ENCODE measurements at regions not wholly inside any gene's neighbourhood (a gene's known extent, or its start where the extent isn't known, plus 50 kb on each side); places are given as distances from the start of the nearest gene placed in this dataset.

DNA sequence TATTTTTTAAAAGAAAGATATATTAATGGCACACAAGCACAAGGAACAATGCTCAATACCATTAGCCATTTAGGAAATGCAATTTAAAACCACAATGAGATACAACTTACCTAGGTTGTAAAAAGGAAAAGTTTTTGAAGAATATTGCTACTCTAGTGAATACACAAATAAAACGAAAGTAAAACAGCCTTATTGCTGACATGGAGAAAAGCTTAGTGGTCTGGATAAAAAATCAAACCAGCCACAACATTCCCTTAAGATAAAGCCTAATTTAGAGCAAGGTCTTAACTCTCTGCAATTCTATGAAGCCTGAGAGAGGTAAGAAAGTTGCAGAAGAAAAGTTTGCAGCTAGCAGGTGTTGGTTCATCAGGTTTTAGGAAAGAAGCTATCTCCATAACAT is 892.7 kb upstream of the ALCAM start:
- Mint-ChIP-seq H3K9me3 (peaks cover 17% of the 10 kb centered on the region), H3K27me3 (no peaks in the 10 kb centered on the region), H3K36me3 (peaks cover 36% of the 10 kb centered on the region), H3K4me3 (no peak overlapping the region), H3K4me1 (peaks cover 11% of the 10 kb centered on the region), H3K27ac (no peak overlapping the region)
- no peak for ATAC-seq

DNA sequence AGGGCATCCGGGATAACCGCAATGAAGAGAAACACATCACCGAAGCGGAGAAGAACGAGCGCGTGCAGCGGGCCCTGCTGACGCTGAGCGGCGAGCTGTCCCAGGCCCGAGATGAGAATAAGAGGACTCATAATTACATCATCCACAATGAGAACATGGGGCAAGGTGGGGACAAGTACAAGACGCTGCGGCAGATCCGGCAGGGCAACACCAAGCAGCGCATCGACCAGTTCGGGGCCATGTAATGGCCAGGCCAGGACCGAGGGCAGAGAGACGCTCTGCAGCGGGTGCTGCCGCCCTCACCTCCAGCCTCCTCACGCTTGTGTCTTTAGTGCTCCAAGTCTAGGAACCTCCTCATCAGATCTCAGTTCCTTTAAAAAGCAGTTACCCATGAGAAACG is 863.7 kb upstream of the ALCAM start:
- Mint-ChIP-seq H3K27ac (no peak overlapping the region), H3K36me3 (peaks cover 21% of the 10 kb centered on the region), H3K4me3 (no peak overlapping the region), H3K27me3 (no peaks in the 10 kb centered on the region), H3K4me1 (peaks cover 8% of the 10 kb centered on the region), H3K9me3 (peaks cover 10% of the 10 kb centered on the region)
- ATAC-seq, result no peak

DNA sequence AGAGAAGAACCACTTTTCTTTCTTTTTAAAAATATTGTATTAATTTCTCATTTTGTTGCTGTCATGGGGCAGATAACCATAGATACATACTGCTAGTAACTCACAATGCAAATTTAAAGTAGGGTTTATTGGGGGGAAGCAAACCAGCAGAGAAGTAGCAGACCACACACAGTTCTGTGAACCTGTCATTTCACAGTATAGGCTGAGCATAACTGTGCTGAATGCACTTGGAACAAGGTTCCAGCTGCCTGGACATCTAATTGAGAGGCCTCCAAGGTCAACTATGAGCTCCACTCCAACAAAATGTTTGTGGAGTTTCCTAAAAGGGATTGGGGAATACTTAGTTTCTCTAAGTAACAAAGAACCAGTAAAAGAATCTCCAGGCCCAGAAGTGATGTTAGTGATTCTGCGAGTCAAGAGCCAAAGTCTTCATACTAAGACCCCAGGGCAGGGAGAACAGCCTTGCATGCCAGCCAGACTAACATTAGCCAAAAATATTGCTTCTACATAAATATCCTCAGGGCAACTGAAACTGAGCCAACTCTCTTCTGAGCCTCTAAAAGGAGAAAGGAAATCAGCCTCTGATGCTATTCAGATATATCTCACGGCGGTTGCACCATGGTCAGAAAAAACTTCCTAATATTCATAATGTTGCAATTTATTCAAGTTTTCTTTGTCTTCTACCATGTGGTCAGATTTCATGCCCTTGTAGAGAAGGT is 856.4 kb upstream of the ALCAM start:
- Mint-ChIP-seq H3K4me1 (peaks cover 12% of the 10 kb centered on the region), H3K4me3 (no peak overlapping the region), H3K27ac (no peak overlapping the region), H3K27me3 (no peaks in the 10 kb centered on the region), H3K36me3 (peaks cover 12% of the 10 kb centered on the region), H3K9me3 (peaks cover 3% of the 10 kb centered on the region)
- ATAC-seq, result no peak

DNA sequence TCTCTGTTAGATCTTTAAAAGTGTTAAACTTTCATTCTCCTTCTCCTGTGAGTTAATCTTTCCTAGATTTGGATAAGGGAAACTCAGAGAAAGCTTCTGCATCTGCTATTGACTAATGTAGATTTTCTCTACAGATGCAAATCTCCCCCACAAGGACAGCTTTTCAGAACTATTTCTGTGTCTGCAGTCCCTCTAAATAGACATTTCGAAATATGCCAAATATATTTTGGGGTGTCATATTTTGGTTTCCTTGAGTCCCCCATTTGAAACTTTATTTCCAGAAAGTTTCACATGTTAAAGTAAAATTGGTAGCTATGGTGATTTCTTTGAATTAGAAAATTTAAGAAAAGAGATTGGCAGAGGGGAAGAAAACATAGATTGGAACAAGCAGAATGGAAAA is 852.3 kb upstream of the ALCAM start:
- no peak for ATAC-seq
- no peak overlapping the region for H3K4me3 Mint-ChIP-seq
- H3K36me3 Mint-ChIP-seq, result peaks cover 15% of the 10 kb centered on the region
- H3K27me3 Mint-ChIP-seq, result no peaks in the 10 kb centered on the region
- H3K4me1 Mint-ChIP-seq, result peaks cover 25% of the 10 kb centered on the region
- H3K27ac Mint-ChIP-seq, result peak overlapping the region; percentile 13
- peaks cover 3% of the 10 kb centered on the region for H3K9me3 Mint-ChIP-seq

DNA sequence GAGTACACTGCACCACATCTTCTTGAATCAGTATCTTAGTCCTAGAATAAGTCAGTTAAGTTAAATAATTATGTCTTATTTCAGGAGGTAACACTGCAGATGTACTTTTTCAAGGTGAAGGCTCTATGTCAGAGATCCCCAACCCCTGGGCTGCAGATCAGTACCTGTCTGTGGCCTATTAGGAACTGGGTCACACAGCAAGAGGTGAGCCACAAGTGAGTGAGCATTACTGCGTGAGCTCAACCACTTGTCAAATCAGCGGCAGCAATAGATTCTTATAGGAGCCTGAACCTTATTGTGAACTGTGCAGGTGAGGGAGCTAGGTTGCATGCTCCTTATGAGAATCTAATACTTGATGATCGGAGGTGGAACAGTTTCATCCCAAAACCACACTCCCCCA is 851.9 kb upstream of the ALCAM start:
- Mint-ChIP-seq H3K9me3 (peaks cover 3% of the 10 kb centered on the region), H3K27ac (peak overlapping the region; percentile 13), H3K27me3 (no peaks in the 10 kb centered on the region)

DNA sequence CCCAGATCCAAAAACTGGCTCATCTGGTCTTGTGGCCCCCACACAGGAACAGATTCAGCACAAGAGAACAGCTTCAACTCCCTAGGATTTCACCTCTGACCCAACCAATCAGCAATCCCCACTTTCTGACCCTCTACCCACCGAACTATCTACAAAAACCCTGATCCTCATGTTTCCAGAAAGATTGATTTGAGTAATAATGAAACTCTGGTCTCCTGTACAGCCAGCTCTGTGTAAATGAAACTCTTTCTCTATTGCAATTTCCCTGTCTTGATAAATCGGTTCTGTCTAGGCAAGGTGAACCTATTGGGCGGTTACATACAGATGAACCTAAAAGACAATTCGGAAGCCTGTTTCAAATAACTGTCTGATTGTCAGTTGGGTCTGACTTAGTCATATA is 847.6 kb upstream of the ALCAM start:
- no peaks in the 10 kb centered on the region for H3K27me3 Mint-ChIP-seq
- peak overlapping the region; percentile 68 for H3K4me3 Mint-ChIP-seq
- H3K36me3 Mint-ChIP-seq, result peaks cover 23% of the 10 kb centered on the region
- H3K27ac Mint-ChIP-seq, result peak overlapping the region; percentile 100
- peak; percentile 62 for ATAC-seq
- peaks cover 3% of the 10 kb centered on the region for H3K9me3 Mint-ChIP-seq
- H3K4me1 Mint-ChIP-seq, result peaks cover 54% of the 10 kb centered on the region

More for the DNA sequence above, 851.9 kb upstream of the ALCAM start:
- no peak overlapping the region for H3K4me3 Mint-ChIP-seq
- peaks cover 15% of the 10 kb centered on the region for H3K36me3 Mint-ChIP-seq
- H3K4me1 Mint-ChIP-seq, result peaks cover 29% of the 10 kb centered on the region
- ATAC-seq, result no peak

DNA sequence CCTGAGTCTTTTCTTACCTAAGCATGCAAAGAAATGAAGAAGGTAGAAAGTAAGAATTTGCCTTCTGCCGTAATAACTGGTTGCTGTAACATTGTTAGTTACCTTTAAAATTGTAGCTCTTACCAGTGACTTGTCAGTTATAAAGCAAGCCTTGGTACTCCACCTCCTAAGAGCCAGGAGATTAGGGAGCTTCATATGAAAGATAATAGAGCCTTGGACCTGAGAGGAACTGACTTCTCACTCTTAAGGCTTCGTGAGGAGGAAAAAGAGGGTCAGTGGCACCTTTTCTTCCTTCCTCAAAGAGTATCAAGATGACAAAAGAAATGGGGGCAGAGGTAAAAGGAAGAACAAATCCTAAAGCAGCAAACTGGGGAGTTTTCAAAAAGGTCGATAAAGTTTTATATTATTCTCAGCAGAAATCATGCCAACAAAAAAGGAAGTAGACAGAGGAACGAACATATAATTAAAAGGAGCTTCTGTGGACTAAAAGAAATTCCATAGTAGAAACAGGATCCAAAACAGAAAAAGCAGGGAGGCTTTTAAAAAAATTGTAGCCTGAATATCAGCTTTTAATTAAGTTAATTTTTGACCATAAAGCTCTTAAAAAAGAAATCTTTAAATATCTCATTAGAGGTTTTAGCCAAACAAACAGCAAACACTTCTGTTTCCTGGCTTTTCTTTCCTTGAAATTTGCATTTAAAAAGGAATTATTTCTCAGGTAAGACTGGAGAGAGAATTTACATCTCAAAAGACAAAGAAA is 847.1 kb upstream of the ALCAM start:
- ATAC-seq, result no peak
- H3K9me3 Mint-ChIP-seq, result peaks cover 2% of the 10 kb centered on the region
- peaks cover 54% of the 10 kb centered on the region for H3K4me1 Mint-ChIP-seq
- H3K36me3 Mint-ChIP-seq, result peaks cover 23% of the 10 kb centered on the region
- peak overlapping the region; percentile 100 for H3K27ac Mint-ChIP-seq
- peak overlapping the region; percentile 68 for H3K4me3 Mint-ChIP-seq
- no peaks in the 10 kb centered on the region for H3K27me3 Mint-ChIP-seq

DNA sequence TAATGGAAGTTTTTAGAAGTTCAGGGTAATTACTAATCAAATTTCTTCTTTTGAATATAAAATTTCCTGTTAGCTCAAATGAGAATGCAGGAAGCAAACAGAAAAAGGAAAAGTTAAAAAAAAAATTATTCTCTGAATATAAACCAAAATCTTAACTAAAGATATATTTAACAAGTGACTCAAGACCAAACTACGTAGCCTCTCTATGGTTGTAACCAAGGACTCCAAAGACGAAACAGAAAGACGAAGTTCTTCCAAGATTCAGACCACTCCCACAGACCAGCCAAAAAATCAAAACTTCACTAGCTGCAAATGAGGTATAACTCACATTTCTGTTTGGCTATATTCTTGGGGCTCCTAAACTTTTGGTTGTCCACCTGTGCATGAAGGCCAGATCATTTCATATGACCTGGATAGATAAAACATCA is 846.5 kb upstream of the ALCAM start:
- Mint-ChIP-seq H3K27ac (peak overlapping the region; percentile 100), H3K27me3 (no peaks in the 10 kb centered on the region), H3K4me3 (peak overlapping the region; percentile 74), H3K4me1 (peaks cover 54% of the 10 kb centered on the region), H3K9me3 (peaks cover 2% of the 10 kb centered on the region), H3K36me3 (peaks cover 23% of the 10 kb centered on the region)
- ATAC-seq, result peak; percentile 55

DNA sequence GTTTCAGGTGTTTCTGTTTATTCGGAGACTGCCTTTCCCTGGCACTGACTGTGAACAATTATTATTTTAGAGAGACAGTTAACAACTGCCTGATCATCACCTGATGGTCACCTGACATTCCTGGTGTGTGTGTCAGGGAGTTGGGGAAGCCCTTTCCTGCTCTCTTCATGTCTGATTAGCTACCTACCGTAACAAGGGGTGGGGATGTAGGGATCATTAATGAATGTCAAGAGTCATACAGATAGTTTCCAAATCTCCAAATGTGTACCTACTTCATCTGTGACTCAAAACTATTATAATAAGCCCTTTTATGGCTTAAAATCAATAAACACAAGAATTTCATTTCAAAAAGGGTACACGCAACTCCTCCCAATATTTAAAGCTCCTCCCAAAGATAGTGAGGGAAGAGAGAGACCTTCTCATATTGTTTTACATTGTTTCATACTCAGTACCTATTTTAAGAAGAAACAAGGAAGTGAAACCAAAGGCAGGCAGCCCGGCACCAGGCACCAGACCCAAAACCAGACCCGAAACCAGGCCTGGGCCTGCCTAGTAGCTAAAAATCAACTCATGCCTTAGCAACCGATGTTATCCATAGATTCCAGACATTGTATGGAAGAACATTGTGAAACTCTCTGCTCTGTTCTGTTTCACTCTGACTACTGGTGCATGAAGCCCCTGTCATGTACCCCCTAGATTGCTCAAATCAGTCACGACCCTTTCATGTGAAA is 844.9 kb upstream of the ALCAM start:
- Mint-ChIP-seq H3K9me3 (peaks cover 2% of the 10 kb centered on the region), H3K27ac (peak overlapping the region; percentile 100), H3K4me1 (peaks cover 64% of the 10 kb centered on the region), H3K27me3 (no peaks in the 10 kb centered on the region), H3K4me3 (peak overlapping the region; percentile 83), H3K36me3 (peaks cover 16% of the 10 kb centered on the region)
- peak; percentile 79 for ATAC-seq

DNA sequence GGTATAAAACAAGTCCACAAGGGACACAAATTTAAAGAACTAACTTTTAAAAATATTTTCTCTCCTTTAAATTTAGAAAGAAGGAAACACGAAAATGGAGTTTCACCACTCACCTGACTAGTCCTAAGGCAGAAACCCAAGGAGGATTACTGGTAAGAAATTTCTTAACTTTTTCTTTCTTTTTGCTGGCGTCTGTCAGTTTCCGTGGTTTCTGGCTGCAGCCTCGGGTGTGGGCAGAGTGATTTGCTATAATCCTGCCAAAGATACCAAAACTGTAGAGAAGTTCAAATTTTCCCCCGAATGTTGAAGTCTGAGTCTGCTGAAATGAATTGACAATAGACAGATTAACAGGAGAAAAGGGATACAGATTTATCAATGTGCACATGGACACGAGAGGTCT is 843.6 kb upstream of the ALCAM start:
- H3K27ac Mint-ChIP-seq, result peak overlapping the region; percentile 100
- H3K27me3 Mint-ChIP-seq, result no peaks in the 10 kb centered on the region
- H3K4me3 Mint-ChIP-seq, result peak overlapping the region; percentile 83
- H3K9me3 Mint-ChIP-seq, result peaks cover 2% of the 10 kb centered on the region
- peaks cover 73% of the 10 kb centered on the region for H3K4me1 Mint-ChIP-seq
- H3K36me3 Mint-ChIP-seq, result peaks cover 16% of the 10 kb centered on the region
- no peak for ATAC-seq

DNA sequence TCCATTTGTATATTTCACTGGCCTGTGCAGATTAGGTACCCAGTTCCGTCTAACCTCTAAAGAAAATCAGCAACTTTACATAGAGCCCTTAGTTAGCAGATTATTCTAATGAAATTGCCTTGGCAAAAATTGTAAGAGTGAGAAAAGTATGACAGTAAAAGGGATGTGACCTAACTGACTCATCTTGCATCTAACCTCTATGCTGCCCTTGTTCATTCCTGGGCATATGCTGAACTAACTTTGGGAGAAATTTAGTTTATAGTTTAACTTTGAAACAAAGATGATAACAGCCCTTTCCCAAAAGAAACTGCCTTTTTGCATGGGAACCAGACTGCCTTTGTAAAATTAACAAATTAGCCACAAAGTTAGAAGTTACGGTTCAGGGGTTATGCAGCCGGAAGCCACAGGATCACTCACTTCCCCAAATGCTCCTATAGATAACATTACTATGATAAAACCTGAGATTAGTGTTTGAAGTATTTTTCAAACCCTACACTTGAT is 839.8 kb upstream of the ALCAM start:
- H3K36me3 Mint-ChIP-seq, result peaks cover 7% of the 10 kb centered on the region
- peak; percentile 94 for ATAC-seq
- H3K27ac Mint-ChIP-seq, result peak overlapping the region; percentile 93
- peaks cover 37% of the 10 kb centered on the region for H3K4me1 Mint-ChIP-seq
- H3K27me3 Mint-ChIP-seq, result no peaks in the 10 kb centered on the region
- peaks cover 5% of the 10 kb centered on the region for H3K9me3 Mint-ChIP-seq
- H3K4me3 Mint-ChIP-seq, result peak overlapping the region; percentile 64

DNA sequence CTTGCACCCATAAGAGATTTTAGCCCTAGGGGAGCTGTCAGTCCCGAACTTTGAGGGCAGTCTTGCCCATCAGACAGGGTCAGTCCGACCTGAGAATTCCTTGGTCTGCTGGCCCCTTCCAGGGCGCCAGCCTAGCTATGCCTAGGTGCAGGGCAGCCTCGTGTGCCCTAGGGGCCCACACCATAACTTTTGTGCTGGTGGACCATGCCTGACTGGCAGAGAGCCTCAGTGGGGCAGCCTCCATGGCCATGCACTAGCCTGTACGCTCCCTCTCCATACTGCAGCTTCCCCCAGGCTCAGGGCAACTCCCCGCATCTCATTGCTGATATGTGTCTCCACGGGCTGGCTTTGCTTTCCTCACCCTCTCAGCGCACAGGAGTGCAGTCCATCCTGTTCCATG is 835.8 kb upstream of the ALCAM start:
- Mint-ChIP-seq H3K4me1 (peaks cover 26% of the 10 kb centered on the region), H3K4me3 (no peak overlapping the region), H3K9me3 (peaks cover 20% of the 10 kb centered on the region), H3K36me3 (peaks cover 23% of the 10 kb centered on the region), H3K27me3 (no peaks in the 10 kb centered on the region), H3K27ac (peak overlapping the region; percentile 55)
- no peak for ATAC-seq

DNA sequence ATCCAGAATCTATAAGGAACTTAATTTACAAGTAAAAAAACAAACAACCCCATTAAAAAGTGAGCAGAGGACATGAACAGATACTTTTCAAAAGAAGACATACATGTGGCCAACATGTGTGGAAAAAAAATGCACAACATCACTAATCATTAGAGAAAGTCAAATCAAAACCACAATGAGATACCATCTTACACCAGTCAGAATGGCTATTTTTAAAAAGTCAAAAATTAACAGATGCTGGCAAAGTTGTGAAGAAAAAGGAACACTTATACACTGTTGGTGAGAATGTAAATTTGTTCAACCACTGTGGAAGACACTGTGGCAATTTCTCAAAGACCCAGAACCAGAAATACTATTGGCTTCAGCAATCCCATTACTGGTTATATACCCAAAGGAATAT is 830.0 kb upstream of the ALCAM start:
- Mint-ChIP-seq H3K4me1 (peaks cover 17% of the 10 kb centered on the region), H3K27ac (peak overlapping the region; percentile 35), H3K36me3 (peaks cover 23% of the 10 kb centered on the region), H3K9me3 (peaks cover 20% of the 10 kb centered on the region), H3K27me3 (no peaks in the 10 kb centered on the region), H3K4me3 (no peak overlapping the region)
- no peak for ATAC-seq

DNA sequence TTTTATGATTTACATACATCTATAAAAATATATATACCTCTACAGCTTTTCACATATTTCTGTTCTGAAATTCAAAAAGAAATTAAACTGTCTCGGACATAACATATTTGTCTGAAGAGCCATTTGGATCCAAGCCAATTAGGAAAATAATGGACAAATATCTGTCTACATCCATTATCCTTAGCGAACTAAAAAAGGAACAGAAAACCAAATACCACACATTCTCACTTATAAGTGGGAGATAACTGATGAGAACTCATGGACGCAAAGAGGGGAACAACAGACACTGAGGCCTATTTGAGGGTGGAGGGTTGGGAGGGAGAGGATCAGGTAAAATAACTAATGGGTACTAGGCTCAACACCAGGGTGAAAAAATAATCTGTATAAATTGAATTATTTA is 829.4 kb upstream of the ALCAM start:
- peaks cover 18% of the 10 kb centered on the region for H3K36me3 Mint-ChIP-seq
- peaks cover 17% of the 10 kb centered on the region for H3K4me1 Mint-ChIP-seq
- ATAC-seq, result no peak
- H3K9me3 Mint-ChIP-seq, result peaks cover 17% of the 10 kb centered on the region
- H3K27ac Mint-ChIP-seq, result no peak overlapping the region
- H3K27me3 Mint-ChIP-seq, result no peaks in the 10 kb centered on the region
- H3K4me3 Mint-ChIP-seq, result no peak overlapping the region

DNA sequence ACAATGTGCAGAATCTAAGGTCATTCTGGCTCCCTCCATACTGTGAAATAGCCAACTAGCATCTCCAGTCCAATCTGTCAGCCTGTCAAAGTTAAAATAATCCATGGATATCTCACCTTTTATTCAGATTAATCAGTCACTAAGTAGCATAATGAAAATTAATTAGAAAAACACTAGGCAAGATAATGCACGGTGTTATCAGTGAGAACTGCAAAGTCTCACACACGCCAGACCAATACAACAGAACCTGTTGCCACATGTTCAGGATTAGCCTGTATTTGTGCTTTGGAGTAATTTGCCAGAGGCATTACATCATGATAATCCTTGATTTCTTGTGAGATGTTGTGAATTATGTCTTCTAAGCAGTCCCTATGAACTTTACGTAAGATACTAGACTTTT is 820.4 kb upstream of the ALCAM start:
- Mint-ChIP-seq H3K27ac (no peak overlapping the region), H3K9me3 (no peaks in the 10 kb centered on the region), H3K27me3 (no peaks in the 10 kb centered on the region), H3K4me1 (peaks cover 16% of the 10 kb centered on the region), H3K4me3 (no peak overlapping the region), H3K36me3 (no peaks in the 10 kb centered on the region)
- no peak for ATAC-seq
